ENCODE measurements at regions not wholly inside any gene's neighbourhood (a gene's known extent, or its start where the extent isn't known, plus 50 kb on each side); places are given as distances from the start of the nearest gene placed in this dataset.
A peak's percentile ranks its signal among the peaks of the same experiment; 100 is the strongest.

DNA sequence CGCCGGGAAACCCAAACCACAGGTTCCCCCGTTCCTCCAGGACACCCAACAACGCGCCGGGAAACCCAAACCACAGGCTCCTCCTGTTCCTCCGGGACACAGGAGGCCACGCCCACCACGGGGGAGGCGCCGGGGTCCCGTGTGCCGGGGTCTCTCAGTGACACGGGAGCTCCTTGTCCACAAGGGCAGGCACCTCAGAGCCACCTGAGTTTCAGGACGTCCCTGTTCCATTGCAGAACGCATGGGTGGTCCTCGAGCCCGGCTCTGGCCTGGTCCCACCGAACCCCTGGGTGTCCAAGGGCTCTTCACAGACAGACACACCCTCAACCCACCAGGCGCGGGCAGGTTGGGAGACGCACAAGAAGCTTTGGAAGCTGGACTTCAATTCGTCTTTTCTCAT lies 57.6 kb upstream of the ADGRA1 start:
- TF ChIP-seq POLR2AphosphoS5 (IDR thresholded peaks at IDR 0.05), result peak in 1 of 3 donors; percentile 44
- no peak for TF ChIP-seq POLR2A (IDR thresholded peaks at IDR 0.05)
- Histone ChIP-seq H3K9me3 (no peaks in the 10 kb centered on the region), H3K27me3 (replicated peaks in 1 of 7) (peaks cover 0 to 68% (median 5%) of the 10 kb centered on the region in 7 donors), H3K4me3 (no peak overlapping the region), H3K4me1 (peaks cover 0 to 6% (median 0%) of the 10 kb centered on the region in 6 donors), H3K27ac (peak overlapping the region in 1 of 8 donors; percentile 12), H3K36me3 (no peaks in the 10 kb centered on the region)
- WGBS, 5 donors, result 49 to 91% (median 54%) methylated on average over 9 to 23 of the region's 23 CpGs
- intact Hi-C loops (cut with DNase I; ENCODE audit: low total_unique reads), result no loop called here
- no peak for DNase-seq

DNA sequence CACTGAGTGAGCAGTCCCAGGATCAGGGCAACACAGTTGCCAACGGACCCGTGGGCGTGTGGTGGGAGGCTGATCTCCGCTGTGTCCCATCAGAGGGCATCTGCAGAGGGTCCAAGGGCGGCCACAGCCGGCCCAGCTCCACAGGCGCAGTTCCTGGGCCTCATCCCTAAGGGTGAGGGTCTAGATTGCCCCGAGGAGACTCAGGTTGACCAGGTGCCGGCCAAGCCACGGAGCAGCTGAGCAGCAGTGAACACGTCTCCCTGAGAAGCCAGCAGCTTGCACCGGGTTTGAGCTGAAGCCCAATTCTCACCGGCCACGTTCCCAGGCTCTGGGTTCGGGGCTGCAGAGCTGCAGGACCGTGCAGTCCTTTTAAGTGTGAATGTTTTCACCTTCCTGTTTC lies 58.8 kb upstream of the ADGRA1 start:
- Histone ChIP-seq H3K27me3 (replicated peaks in 1 of 7) (peaks cover 0 to 77% (median 8%) of the 10 kb centered on the region in 7 donors), H3K4me3 (no peak overlapping the region), H3K36me3 (no peaks in the 10 kb centered on the region), H3K27ac (no peak overlapping the region), H3K4me1 (peaks cover 0 to 6% (median 0%) of the 10 kb centered on the region in 6 donors), H3K9me3 (no peaks in the 10 kb centered on the region)
- intact Hi-C loops (cut with DNase I; ENCODE audit: low total_unique reads), result no loop called here
- 78 to 91% (median 84%) methylated on average over 9 to 16 of the region's 16 CpGs for WGBS, 5 donors
- TF ChIP-seq POLR2A (IDR thresholded peaks at IDR 0.05), result no peak
- no peak for TF ChIP-seq POLR2AphosphoS5 (IDR thresholded peaks at IDR 0.05)
- TF ChIP-seq, protein P1, sequence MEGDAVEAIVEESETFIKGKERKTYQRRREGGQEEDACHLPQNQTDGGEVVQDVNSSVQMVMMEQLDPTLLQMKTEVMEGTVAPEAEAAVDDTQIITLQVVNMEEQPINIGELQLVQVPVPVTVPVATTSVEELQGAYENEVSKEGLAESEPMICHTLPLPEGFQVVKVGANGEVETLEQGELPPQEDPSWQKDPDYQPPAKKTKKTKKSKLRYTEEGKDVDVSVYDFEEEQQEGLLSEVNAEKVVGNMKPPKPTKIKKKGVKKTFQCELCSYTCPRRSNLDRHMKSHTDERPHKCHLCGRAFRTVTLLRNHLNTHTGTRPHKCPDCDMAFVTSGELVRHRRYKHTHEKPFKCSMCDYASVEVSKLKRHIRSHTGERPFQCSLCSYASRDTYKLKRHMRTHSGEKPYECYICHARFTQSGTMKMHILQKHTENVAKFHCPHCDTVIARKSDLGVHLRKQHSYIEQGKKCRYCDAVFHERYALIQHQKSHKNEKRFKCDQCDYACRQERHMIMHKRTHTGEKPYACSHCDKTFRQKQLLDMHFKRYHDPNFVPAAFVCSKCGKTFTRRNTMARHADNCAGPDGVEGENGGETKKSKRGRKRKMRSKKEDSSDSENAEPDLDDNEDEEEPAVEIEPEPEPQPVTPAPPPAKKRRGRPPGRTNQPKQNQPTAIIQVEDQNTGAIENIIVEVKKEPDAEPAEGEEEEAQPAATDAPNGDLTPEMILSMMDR (IDR thresholded peaks at IDR 0.05 in 8 of 11, conservative IDR thresholded peaks at IDR 0.05 in 3 of 11), result no peak
- DNase-seq, result no peak

DNA sequence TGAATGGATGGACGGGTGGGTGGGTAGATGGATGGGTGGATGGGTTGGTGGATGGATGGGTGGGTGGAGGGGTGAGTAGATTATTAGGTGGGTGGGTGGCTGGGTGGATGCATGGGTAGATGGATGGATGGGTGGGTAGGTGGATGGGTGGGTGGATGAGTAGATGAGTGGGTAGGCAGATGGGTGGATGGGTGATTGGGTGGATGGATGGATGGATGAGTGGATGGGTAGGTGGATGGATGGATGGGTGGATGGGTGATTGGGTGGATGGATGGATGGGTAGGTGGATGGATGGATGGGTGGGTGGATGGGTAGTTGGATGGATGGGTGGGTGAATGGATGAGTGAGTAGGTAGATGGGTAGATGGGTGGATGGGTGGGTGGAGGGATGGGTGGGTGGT lies 59.6 kb upstream of the ADGRA1 start:
- H3K27me3 ChIP-seq (replicated peaks in 1 of 7), result peaks cover 0 to 82% (median 8%) of the 10 kb centered on the region in 7 donors

DNA sequence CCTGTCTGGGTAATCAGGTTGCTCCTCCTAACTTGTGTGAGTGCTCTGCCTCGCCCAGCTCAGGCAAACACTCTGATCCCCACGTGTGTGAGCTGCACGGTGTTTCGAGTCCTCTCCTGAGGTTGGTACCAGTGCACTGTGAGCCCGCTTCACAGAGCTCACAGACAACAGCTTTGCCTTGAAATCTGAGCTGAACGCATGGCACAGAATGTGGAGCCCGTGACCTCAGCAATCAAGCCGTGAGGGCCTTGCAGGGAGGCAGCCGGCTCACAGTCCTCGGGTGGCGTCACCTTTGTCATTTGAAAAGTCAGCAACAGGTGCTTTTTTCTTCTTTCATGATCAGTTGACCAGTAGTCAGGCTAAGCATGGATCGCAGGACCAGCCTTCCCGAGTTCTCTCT lies 60.2 kb upstream of the ADGRA1 start:
- H3K36me3 ChIP-seq, result no peaks in the 10 kb centered on the region
- H3K4me3 ChIP-seq, result no peak overlapping the region
- peaks cover 0 to 13% (median 0%) of the 10 kb centered on the region in 6 donors for H3K4me1 ChIP-seq
- TF ChIP-seq POLR2A (IDR thresholded peaks at IDR 0.05) (no peak), POLR2AphosphoS5 (IDR thresholded peaks at IDR 0.05) (no peak)
- TF ChIP-seq, protein P1 (IDR thresholded peaks at IDR 0.05 in 8 of 11, conservative IDR thresholded peaks at IDR 0.05 in 3 of 11), result no peak
- 80 to 88% (median 85%) methylated on average over 8 to 13 of the region's 13 CpGs for WGBS, 5 donors
- DNase-seq, result no peak
- no peak overlapping the region for H3K27ac ChIP-seq
- peaks cover 0 to 87% (median 8%) of the 10 kb centered on the region in 7 donors for H3K27me3 ChIP-seq (replicated peaks in 1 of 7)
- no peaks in the 10 kb centered on the region for H3K9me3 ChIP-seq
- intact Hi-C loops (cut with DNase I; ENCODE audit: low total_unique reads), result no loop called here

More for the DNA sequence above, 59.6 kb upstream of the ADGRA1 start:
- TF ChIP-seq POLR2A (IDR thresholded peaks at IDR 0.05) (no peak), POLR2AphosphoS5 (IDR thresholded peaks at IDR 0.05) (no peak)
- TF ChIP-seq, protein P1 (IDR thresholded peaks at IDR 0.05 in 8 of 11, conservative IDR thresholded peaks at IDR 0.05 in 3 of 11), result no peak
- DNase-seq, result no peak
- 61 to 97% (median 66%) methylated on average over 1 of the region's 1 CpG for WGBS, 5 donors
- H3K4me1 ChIP-seq, result peaks cover 0 to 7% (median 0%) of the 10 kb centered on the region in 6 donors
- intact Hi-C loops (cut with DNase I; ENCODE audit: low total_unique reads), result no loop called here
- H3K27ac ChIP-seq, result no peak overlapping the region
- no peaks in the 10 kb centered on the region for H3K36me3 ChIP-seq
- H3K9me3 ChIP-seq, result no peaks in the 10 kb centered on the region
- no peak overlapping the region for H3K4me3 ChIP-seq

Measured in spleen (tissue), 11 donors.